CD4-positive, alpha-beta T cell treated with Interleukin-15 for 1 hour (primary cell): ENCODE measurements at regions not wholly inside any gene's neighbourhood (a gene's known extent, or its start where the extent isn't known, plus 50 kb on each side); places are given as distances from the start of the nearest gene placed in this dataset.

Experiments used
- DNase-seq: peaks from one replicate; pipeline ENCODE4 v3.0.0-alpha.2; 2020

GRCh38 chr1:56180520-56181190 is 398.7 kb downstream of the PLPP3 start:
- no peak for DNase-seq

GRCh38 chr1:56179543-56179942 is 399.8 kb downstream of the PLPP3 start:
- DNase-seq: no peak

- no peak for DNase-seq
Measured at GRCh38 chr1:56175211-56175610, 404.2 kb downstream of the PLPP3 start.

- DNase-seq: no peak
Measured at GRCh38 chr1:56174176-56174885, 405.0 kb downstream of the PLPP3 start.

GRCh38 chr1:56173736-56174135 is 405.6 kb downstream of the PLPP3 start:
- DNase-seq: no peak

GRCh38 chr1:56171670-56172069 is 407.7 kb downstream of the PLPP3 start:
- DNase-seq: no peak

GRCh38 chr1:56170784-56171320 is 408.5 kb downstream of the PLPP3 start:
- DNase-seq: no peak

- no peak for DNase-seq
Measured at GRCh38 chr1:56169856-56170255, 409.5 kb downstream of the PLPP3 start.

GRCh38 chr1:56168176-56168575 is 411.2 kb downstream of the PLPP3 start:
- no peak for DNase-seq

GRCh38 chr1:56167596-56167995 is 411.8 kb downstream of the PLPP3 start:
- no peak for DNase-seq

GRCh38 chr1:56160773-56161315 is 418.5 kb downstream of the PLPP3 start:
- no peak for DNase-seq

GRCh38 chr1:56156971-56157876 is 422.1 kb downstream of the PLPP3 start:
- DNase-seq: no peak

- no peak for DNase-seq
Measured at GRCh38 chr1:56153276-56153675, 426.1 kb downstream of the PLPP3 start.

GRCh38 chr1:56152635-56153034 is 426.7 kb downstream of the PLPP3 start:
- no peak for DNase-seq

- no peak for DNase-seq
Measured at GRCh38 chr1:56151402-56151801, 428.0 kb downstream of the PLPP3 start.

GRCh38 chr1:56150441-56151215 is 428.7 kb downstream of the PLPP3 start:
- no peak for DNase-seq

- no peak for DNase-seq
Measured at GRCh38 chr1:56149761-56150160, 429.6 kb downstream of the PLPP3 start.

GRCh38 chr1:56148326-56149193 is 430.8 kb downstream of the PLPP3 start:
- DNase-seq: no peak

- DNase-seq: no peak
Measured at GRCh38 chr1:56147459-56147858, 431.9 kb downstream of the PLPP3 start.

- DNase-seq: no peak
Measured at GRCh38 chr1:56147034-56147433, 432.3 kb downstream of the PLPP3 start.

GRCh38 chr1:56146449-56146848 is 432.9 kb downstream of the PLPP3 start:
- DNase-seq: no peak
